ENCODE measurements at regions not wholly inside any gene's neighbourhood (a gene's known extent, or its start where the extent isn't known, plus 50 kb on each side); places are given as distances from the start of the nearest gene placed in this dataset.

DNA sequence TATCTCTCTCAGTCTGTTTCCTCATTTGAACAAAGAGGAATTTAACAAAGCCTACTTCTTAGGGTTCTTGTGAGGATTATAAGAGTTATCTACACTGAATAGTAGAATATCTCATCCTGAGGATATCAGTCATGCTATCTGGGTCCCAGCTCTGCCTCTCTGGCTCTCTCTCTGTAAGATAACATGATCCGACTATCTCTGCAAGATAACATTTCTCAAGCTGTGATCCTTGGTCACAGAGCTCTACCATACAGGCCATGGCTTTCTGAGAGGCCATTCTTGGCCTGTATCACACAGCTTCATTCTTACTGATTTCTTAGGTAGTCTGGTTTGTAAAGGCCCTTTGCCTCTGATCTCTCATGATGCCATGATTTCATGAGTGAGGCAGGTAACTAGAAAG, 71.0 kb upstream of the TRABD2B start:
- no peak for TF ChIP-seq EZH2 (IDR thresholded peaks at IDR 0.05; ENCODE audit: insufficient read depth, poor library complexity, severe bottlenecking)
- TF ChIP-seq EZH2phosphoT487 (IDR thresholded peaks at IDR 0.05; ENCODE audit: insufficient read depth, low read depth), result no peak

All from GM23248 (cell line).